Type B pancreatic cell (in vitro differentiated cells): ENCODE measurements at regions not wholly inside any gene's neighbourhood (a gene's known extent, or its start where the extent isn't known, plus 50 kb on each side); places are given as distances from the start of the nearest gene placed in this dataset.
A peak's percentile ranks its signal among the peaks of the same experiment; 100 is the strongest.

Experiments used
- DNase-seq: peaks from one replicate; pipeline ENCODE4 v3.0.0; 2021; ENCODE audit warnings: mixed read lengths; ENCODE audit not compliant: unreplicated experiment; ENCODE audit errors: extremely low spot score
- H3K27ac Mint-ChIP-seq: 2 replicates; pipeline ENCODE4 v1.8.0; 2021; ENCODE audit warnings: mild to moderate bottlenecking, mixed read lengths
- H3K27me3 Mint-ChIP-seq: 2 replicates; pipeline ENCODE4 v1.8.0; 2021; ENCODE audit warnings: mixed read lengths
- H3K36me3 Mint-ChIP-seq: 2 replicates; pipeline ENCODE4 v1.8.0; 2021; ENCODE audit warnings: mixed read lengths
- H3K4me1 Mint-ChIP-seq: one replicate; pipeline ENCODE4 v1.8.0; 2021; ENCODE audit warnings: mixed read lengths; ENCODE audit not compliant: unreplicated experiment
- H3K4me3 Mint-ChIP-seq: 2 replicates; pipeline ENCODE4 v1.8.0; 2021; ENCODE audit warnings: mild to moderate bottlenecking, mixed read lengths
- H3K9me3 Mint-ChIP-seq: 2 replicates; pipeline ENCODE4 v1.8.0; 2021; ENCODE audit warnings: mixed read lengths
- CTCF ChIP-seq: fragments of 200-600 bp; sonication (generic); conservative IDR thresholded peaks from 2 replicates; pipeline ENCODE4 v1.5.0; 2021; ENCODE audit warnings: antibody characterized with exemption, mild to moderate bottlenecking

DNA sequence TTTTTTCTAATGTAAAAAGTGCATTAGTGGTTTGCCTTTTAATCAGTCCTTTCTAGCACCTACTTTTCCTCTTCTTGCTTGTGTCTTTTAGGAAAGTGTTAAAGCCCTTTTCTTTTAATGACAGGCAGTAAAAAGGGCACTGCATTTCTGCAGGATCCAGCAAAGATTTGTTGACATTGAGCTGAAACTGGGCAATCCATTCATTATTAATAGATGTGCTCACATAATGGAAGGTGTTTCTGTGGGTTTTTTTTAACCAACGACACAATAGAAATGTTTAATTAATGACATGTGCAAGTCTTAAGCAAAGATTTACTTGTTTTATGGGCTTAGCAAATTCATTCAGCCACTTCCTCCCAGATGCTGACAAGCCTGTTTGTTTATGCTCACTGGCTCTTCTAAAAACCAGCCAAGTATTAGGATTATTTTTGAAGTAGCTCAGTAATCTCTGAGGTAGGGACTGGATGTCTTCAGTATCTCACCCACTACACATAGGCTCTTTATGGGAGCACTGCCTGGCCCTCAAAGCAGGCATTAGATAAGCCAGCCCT is 1201.1 kb downstream of the SORCS1 start:
- no peak for DNase-seq
- Mint-ChIP-seq H3K36me3 (no peaks in the 10 kb centered on the region), H3K27ac (no peak overlapping the region), H3K27me3 (no peaks in the 10 kb centered on the region), H3K4me1 (peaks cover 30% of the 10 kb centered on the region), H3K9me3 (no peaks in the 10 kb centered on the region), H3K4me3 (no peak overlapping the region)
- no peak for TF ChIP-seq CTCF

DNA sequence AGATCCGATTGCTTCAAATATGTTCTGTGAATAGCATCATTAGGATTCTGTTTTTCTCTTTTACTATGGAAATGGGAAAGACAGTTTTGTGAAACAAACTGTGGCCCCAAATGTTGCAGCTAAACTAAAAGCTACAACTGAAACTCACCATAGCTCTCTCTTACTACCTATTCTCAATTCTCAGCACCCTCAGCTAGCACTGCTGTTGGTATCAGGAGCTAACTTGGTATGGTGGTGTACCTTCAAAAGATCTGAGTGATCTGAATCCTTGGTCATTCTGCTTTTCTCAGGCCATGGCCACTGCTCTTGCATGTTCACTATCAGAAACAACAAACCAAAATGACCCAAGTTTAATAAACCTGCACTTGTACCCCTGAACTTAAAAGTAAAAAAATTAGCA is 1208.0 kb downstream of the SORCS1 start:
- DNase-seq, result no peak
- Mint-ChIP-seq H3K4me1 (peaks cover 14% of the 10 kb centered on the region), H3K9me3 (no peaks in the 10 kb centered on the region), H3K27ac (no peak overlapping the region), H3K36me3 (no peaks in the 10 kb centered on the region), H3K4me3 (no peak overlapping the region), H3K27me3 (no peaks in the 10 kb centered on the region)
- TF ChIP-seq CTCF, result no peak

GRCh38 chr10:105953861-105954260 is 1210.6 kb downstream of the SORCS1 start:
- TF ChIP-seq CTCF, result no peak
- Mint-ChIP-seq H3K4me1 (peaks cover 21% of the 10 kb centered on the region), H3K9me3 (no peaks in the 10 kb centered on the region), H3K27ac (no peak overlapping the region), H3K27me3 (no peaks in the 10 kb centered on the region), H3K4me3 (no peak overlapping the region), H3K36me3 (no peaks in the 10 kb centered on the region)
- DNase-seq, result no peak

GRCh38 chr10:105953056-105953455 is 1211.5 kb downstream of the SORCS1 start:
- DNase-seq, result no peak
- peak overlapping the region; percentile 77 for H3K27ac Mint-ChIP-seq
- no peak for TF ChIP-seq CTCF
- no peak overlapping the region for H3K4me3 Mint-ChIP-seq
- H3K9me3 Mint-ChIP-seq, result no peaks in the 10 kb centered on the region
- H3K36me3 Mint-ChIP-seq, result no peaks in the 10 kb centered on the region
- no peaks in the 10 kb centered on the region for H3K27me3 Mint-ChIP-seq
- H3K4me1 Mint-ChIP-seq, result peaks cover 21% of the 10 kb centered on the region

DNA sequence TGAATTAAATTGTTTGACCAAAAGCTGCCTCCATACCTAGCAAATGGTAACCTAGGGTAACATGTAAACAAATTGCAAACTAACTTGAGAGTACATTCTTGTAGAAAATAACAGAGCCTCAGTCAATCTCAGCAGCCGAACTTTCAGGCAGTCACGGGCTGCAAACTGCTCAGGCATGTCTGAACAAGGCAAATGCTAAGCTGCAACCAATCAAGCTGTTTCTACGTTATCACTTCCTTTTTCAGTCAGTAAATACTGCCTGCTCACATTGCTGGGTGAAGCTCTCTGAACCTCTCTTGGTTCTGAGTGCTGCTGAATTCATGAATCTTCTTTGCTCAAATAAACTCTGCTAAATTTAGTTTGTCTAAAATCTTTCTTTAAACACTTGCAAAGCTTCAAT is 1212.4 kb downstream of the SORCS1 start:
- no peak for DNase-seq
- Mint-ChIP-seq H3K4me3 (peak overlapping the region; percentile 69), H3K36me3 (no peaks in the 10 kb centered on the region), H3K4me1 (peaks cover 21% of the 10 kb centered on the region), H3K9me3 (no peaks in the 10 kb centered on the region), H3K27me3 (no peaks in the 10 kb centered on the region), H3K27ac (peak overlapping the region; percentile 80)
- TF ChIP-seq CTCF, result no peak

DNA sequence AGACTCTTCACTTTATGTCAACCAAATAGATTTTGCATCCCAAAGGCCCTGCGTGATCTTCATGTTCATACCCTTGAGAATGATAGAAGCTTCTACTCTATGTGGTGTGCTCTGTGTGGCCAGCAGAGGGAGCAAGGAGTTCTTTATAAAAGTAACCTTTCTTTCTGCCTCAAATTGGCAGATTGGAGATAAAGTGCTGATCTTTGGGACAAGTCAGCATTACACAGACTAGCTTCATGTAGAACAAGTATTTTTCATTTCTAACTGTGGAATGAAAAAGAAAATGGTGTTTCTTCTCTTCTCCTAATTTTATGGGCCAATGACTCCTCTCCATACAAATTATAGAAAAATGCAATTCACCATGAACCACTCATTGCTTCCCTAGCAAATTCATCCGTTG is 1214.1 kb downstream of the SORCS1 start:
- peak; percentile 92 for TF ChIP-seq CTCF
- no peak for DNase-seq

More for the DNA sequence above, 1214.1 kb downstream of the SORCS1 start:
- Mint-ChIP-seq H3K36me3 (no peaks in the 10 kb centered on the region), H3K4me3 (no peak overlapping the region), H3K27ac (peak overlapping the region; percentile 30), H3K27me3 (no peaks in the 10 kb centered on the region), H3K4me1 (peaks cover 21% of the 10 kb centered on the region), H3K9me3 (no peaks in the 10 kb centered on the region)
